Prostate gland (tissue), 2 donors: ENCODE measurements at regions not wholly inside any gene's neighbourhood (a gene's known extent, or its start where the extent isn't known, plus 50 kb on each side); places are given as distances from the start of the nearest gene placed in this dataset.
"Not testable (repeated sequence)": the region's sequence is repeated elsewhere in the genome, so short reads cannot be mapped to it uniquely, and the experiment has no call there.

Experiments
- DNase-seq: peaks from one replicate; pipeline ENCODE4 v3.0.0-alpha.2; 2019; ENCODE audit warnings: low spot score
- H3K27ac ChIP-seq, 2 donors: fragments of 200-600 bp; sonication (generic); 2 replicates each; pipeline ENCODE4 v1.5.1; 2017 to 2019
- H3K27me3 ChIP-seq: fragments of 200-600 bp; sonication (generic); replicated peaks from 2 replicates; pipeline ENCODE4 v1.5.1; 2019; ENCODE audit not compliant: insufficient read depth
- H3K36me3 ChIP-seq, 2 donors: fragments of 200-600 bp; sonication (generic); 1 replicate in 1 of 2; 2 replicates in 1 of 2; pipeline versions ENCODE4 v1.5.1 to v1.8.1; 2017 to 2019
- H3K4me1 ChIP-seq: fragments of 200-600 bp; sonication (generic); replicated peaks from 2 replicates; pipeline ENCODE4 v1.5.1; 2019
- H3K4me3 ChIP-seq, 2 donors: fragments of 200-600 bp; sonication (generic); 2 replicates each; pipeline ENCODE4 v1.5.1; 2017 to 2019
- H3K9me3 ChIP-seq: fragments of 200-600 bp; sonication (generic); 2 replicates; pipeline ENCODE4 v1.5.1; 2017
- POLR2A ChIP-seq: fragments of 450-650 bp; IDR thresholded peaks from one replicate; pipeline ENCODE4 v1.6.1; 2016; ENCODE audit warnings: antibody characterized with exemption, mild to moderate bottlenecking
- POLR2AphosphoS5 ChIP-seq: sonication (generic); formaldehyde crosslinking; IDR thresholded peaks from one replicate; pipeline ENCODE4 v1.6.1; 2017; ENCODE audit warnings: antibody characterized with exemption
- WGBS: methylation state at CpG from one replicate; pipeline ENCODE4 v1.1.5; 2018; 5-methylcytosine and 5-hydroxymethylcytosine counted together
- intact Hi-C: fragments of 100-400 bp; cut with DNase I; formaldehyde crosslinking; loops from one replicate; pipeline ENCODE4 v1.14.2; 2022
- TF ChIP-seq, protein P1 (sequence below), 4 experiments: fragments of 200-600 bp in 2 of 4; fragments of 450-650 bp in 2 of 4; sonication (generic) in 2 of 4; IDR thresholded peaks; 1 replicate in 3 of 4; 2 replicates in 1 of 4; pipeline ENCODE4 v1.5.1; 2016 to 2019; ENCODE audit warnings: antibody characterized with exemption in 4 of 4, mild to moderate bottlenecking in 2 of 4, moderate library complexity in 2 of 4

DNA sequence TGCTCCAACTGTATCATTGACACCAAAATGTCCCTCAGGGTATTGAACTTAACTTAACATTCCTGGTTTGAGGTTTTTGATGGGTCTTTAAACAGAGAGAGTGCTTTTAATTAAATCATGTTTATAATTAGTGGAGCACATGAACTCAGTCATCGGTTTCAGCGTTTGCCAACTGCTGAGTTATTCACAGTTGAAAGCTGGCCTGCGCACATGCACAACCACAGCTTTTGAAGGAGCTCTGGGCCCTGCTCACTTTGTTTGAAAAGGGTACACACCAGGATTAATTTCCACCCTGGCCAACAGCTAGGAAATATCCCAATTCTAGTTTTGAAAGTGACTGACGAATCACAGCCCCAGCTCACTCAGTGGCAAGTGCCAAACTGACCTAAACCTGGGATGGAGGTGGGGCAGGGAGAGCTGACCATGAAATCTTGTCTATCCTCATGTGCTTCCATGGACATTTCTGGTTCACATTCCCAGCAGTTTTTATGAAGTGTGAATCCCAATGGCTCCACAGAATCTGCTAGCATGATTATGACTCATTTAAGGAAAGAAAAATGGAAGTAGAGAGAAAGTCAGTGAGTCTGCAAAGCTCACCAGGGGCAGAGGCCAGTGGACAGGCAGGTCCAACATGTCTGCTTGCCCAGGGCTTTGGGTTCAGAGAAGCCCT lies 247.8 kb downstream of the FNDC1 start:
- H3K4me3 ChIP-seq = no peak overlapping the region
- H3K27ac ChIP-seq = no peak overlapping the region
- H3K27me3 ChIP-seq = no peaks in the 10 kb centered on the region
- no peaks in the 10 kb centered on the region for H3K9me3 ChIP-seq
- TF ChIP-seq POLR2AphosphoS5 = no peak
- TF ChIP-seq POLR2A = no peak
- TF ChIP-seq, protein P1, sequence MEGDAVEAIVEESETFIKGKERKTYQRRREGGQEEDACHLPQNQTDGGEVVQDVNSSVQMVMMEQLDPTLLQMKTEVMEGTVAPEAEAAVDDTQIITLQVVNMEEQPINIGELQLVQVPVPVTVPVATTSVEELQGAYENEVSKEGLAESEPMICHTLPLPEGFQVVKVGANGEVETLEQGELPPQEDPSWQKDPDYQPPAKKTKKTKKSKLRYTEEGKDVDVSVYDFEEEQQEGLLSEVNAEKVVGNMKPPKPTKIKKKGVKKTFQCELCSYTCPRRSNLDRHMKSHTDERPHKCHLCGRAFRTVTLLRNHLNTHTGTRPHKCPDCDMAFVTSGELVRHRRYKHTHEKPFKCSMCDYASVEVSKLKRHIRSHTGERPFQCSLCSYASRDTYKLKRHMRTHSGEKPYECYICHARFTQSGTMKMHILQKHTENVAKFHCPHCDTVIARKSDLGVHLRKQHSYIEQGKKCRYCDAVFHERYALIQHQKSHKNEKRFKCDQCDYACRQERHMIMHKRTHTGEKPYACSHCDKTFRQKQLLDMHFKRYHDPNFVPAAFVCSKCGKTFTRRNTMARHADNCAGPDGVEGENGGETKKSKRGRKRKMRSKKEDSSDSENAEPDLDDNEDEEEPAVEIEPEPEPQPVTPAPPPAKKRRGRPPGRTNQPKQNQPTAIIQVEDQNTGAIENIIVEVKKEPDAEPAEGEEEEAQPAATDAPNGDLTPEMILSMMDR (IDR thresholded peaks at IDR 0.05) = no peak
- intact Hi-C loops = no loop called here
- H3K4me1 ChIP-seq = no peaks in the 10 kb centered on the region
- no peaks in the 10 kb centered on the region for H3K36me3 ChIP-seq
- DNase-seq = no peak
- WGBS = 90% methylated on average over 4 of the region's 4 CpGs

DNA sequence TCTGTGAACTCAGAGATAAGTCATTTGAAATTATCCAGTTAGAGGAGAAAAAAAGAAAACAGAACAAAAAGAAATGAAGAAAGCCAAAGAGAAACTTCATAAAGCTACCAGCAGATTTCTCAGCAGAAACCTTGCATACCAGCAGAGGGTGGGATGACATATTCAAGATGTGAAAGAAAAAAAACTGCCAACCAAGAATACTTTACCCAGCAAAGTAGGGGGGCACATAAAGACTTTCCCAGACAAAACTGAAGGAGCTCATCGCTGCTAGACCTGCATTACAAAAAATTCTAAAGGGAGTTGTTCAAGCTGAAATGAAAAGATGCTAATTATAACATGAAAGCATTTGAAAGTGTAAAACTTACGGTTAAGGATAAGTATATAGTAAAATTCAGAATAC lies 246.3 kb downstream of the FNDC1 start:
- H3K9me3 ChIP-seq = no peaks in the 10 kb centered on the region
- H3K27me3 ChIP-seq = no peaks in the 10 kb centered on the region
- no peak overlapping the region for H3K27ac ChIP-seq
- DNase-seq = no peak
- H3K4me1 ChIP-seq = no peaks in the 10 kb centered on the region
- TF ChIP-seq POLR2AphosphoS5 (no peak), POLR2A (no peak)
- TF ChIP-seq, protein P1 (IDR thresholded peaks at IDR 0.05) = no peak
- intact Hi-C loops = no loop called here
- no peak overlapping the region for H3K4me3 ChIP-seq
- WGBS = 86% methylated on average over 2 of the region's 2 CpGs
- H3K36me3 ChIP-seq = no peaks in the 10 kb centered on the region

DNA sequence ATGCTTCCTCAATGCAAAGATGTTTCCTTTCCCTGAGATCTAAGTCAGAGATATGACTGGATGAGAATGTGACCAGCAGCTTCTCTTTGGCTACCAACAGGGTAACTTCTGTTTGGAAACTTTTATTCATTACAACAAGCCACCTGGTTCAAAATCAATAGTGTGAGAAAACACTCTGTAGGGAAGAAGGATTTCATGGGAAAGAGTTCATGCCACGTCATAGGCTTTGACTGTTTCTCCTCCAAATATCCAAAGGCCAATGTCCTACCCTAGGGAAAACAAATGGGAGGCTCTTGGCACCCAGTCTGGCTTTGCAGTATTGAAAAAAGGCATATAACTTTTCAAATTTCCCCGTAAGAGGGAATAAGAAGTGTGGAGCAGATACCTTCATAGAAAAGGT lies 245.5 kb downstream of the FNDC1 start:
- no peaks in the 10 kb centered on the region for H3K36me3 ChIP-seq
- intact Hi-C loops = no loop called here
- H3K4me3 ChIP-seq = no peak overlapping the region
- H3K27me3 ChIP-seq = no peaks in the 10 kb centered on the region
- no peaks in the 10 kb centered on the region for H3K4me1 ChIP-seq
- H3K27ac ChIP-seq = no peak overlapping the region
- WGBS = 88% methylated on average over 2 of the region's 2 CpGs
- H3K9me3 ChIP-seq = no peaks in the 10 kb centered on the region
- TF ChIP-seq, protein P1 (IDR thresholded peaks at IDR 0.05) = no peak
- TF ChIP-seq POLR2A = no peak
- TF ChIP-seq POLR2AphosphoS5 = no peak
- no peak for DNase-seq

DNA sequence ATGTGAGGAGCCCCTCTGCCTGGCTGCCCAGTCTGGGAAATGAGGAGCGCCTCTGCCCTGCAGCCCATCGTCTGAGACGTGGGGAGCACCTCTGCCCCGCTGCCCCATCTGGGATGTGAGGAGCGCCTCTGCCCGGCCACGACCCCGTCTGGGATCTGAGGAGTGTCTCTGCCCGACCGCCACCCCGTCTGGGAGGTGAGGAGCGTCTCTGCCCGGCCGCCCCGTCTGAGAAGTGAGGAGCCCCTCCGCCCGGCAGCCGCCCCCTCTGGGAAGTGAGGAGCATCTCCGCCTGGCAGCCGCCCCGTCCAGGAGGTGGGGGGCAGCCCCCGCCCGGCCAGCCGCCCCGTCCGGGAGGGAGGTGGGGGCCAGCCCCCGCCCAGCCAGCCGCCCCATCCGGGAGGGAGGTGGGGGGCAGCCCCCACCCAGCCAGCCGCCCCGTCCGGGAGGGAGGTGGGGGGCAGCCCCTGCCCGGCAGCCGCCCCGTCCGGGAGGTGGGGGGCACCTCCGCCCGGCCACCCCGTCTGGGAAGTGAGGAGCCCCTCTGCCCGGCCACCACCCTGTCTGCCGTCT lies 238.1 kb downstream of the FNDC1 start:
- H3K4me1 ChIP-seq, H3K36me3 ChIP-seq, H3K27ac ChIP-seq, H3K9me3 ChIP-seq, H3K27me3 ChIP-seq, H3K4me3 ChIP-seq, intact Hi-C loops, DNase-seq: not testable (repeated sequence)
- 84% methylated on average over 11 of the region's 41 CpGs for WGBS

DNA sequence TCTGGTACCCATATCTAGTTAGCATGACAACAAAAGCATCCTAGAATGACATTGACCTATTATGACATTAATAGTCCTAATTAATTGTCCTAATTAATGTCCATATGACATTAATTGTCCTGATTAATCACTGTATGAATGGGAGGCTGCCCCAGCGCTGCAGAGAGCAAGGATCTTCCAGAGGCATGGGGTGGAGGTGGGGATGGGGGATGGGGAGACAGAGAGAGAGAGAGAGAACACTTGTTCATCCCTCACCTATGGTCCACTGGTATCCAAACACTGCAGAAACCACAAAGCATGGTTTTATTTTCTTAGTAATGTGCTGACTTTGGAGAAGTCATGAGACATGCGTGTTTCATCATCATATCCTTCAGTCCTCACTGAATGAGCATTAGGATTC lies 235.1 kb downstream of the FNDC1 start:
- no peak overlapping the region for H3K4me3 ChIP-seq
- no peak for DNase-seq
- no peaks in the 10 kb centered on the region for H3K9me3 ChIP-seq
- TF ChIP-seq, protein P1 (IDR thresholded peaks at IDR 0.05) = no peak
- TF ChIP-seq POLR2AphosphoS5 (no peak), POLR2A (no peak)
- intact Hi-C loops = no loop called here
- 71% methylated on average over 2 of the region's 2 CpGs for WGBS
- no peaks in the 10 kb centered on the region for H3K4me1 ChIP-seq
- no peak overlapping the region for H3K27ac ChIP-seq
- H3K36me3 ChIP-seq = no peaks in the 10 kb centered on the region
- H3K27me3 ChIP-seq = no peaks in the 10 kb centered on the region
